Parathyroid adenoma (tissue), 2 donors: ENCODE measurements at regions not wholly inside any gene's neighbourhood (a gene's known extent, or its start where the extent isn't known, plus 50 kb on each side); places are given as distances from the start of the nearest gene placed in this dataset.

Experiments used
- H2AFZ ChIP-seq: fragments of 300-600 bp; sonication (generic); one replicate; pipeline ENCODE4 v1.7.0; 2017; ENCODE audit warnings: antibody characterized with exemption, mild to moderate bottlenecking
- H3K27ac ChIP-seq: fragments of 300-600 bp; sonication (generic); one replicate; pipeline ENCODE4 v1.7.0; 2017
- H3K27me3 ChIP-seq: fragments of 300-600 bp; sonication (generic); one replicate; pipeline ENCODE4 v1.7.0; 2017; ENCODE audit warnings: low read length; ENCODE audit not compliant: control insufficient read depth, insufficient read depth
- H3K36me3 ChIP-seq: fragments of 300-600 bp; sonication (generic); one replicate; pipeline ENCODE4 v1.7.0; 2017; ENCODE audit warnings: low read length; ENCODE audit not compliant: control insufficient read depth, insufficient read depth
- H3K4me1 ChIP-seq: fragments of 300-600 bp; sonication (generic); one replicate; pipeline ENCODE4 v1.7.0; 2017; ENCODE audit warnings: control low read depth
- H3K4me2 ChIP-seq: fragments of 300-600 bp; sonication (generic); one replicate; pipeline ENCODE4 v1.7.0; 2017; ENCODE audit warnings: low read length
- H3K4me3 ChIP-seq: fragments of 300-600 bp; sonication (generic); one replicate; pipeline ENCODE4 v1.7.0; 2017; ENCODE audit warnings: low read depth, low read length
- H3K79me2 ChIP-seq: fragments of 300-600 bp; sonication (generic); one replicate; pipeline ENCODE4 v1.7.0; 2017; ENCODE audit warnings: control low read depth
- H3K9ac ChIP-seq: fragments of 300-600 bp; sonication (generic); one replicate; pipeline ENCODE4 v1.7.0; 2017; ENCODE audit warnings: mild to moderate bottlenecking
- H3K9me3 ChIP-seq: fragments of 300-600 bp; sonication (generic); one replicate; pipeline ENCODE4 v1.7.0; 2017; ENCODE audit warnings: low read length; ENCODE audit not compliant: control insufficient read depth
- TF ChIP-seq, protein P1 (sequence below): fragments of 300-600 bp; sonication (generic); IDR thresholded peaks from one replicate; pipeline ENCODE4 v1.7.0; 2017; ENCODE audit warnings: antibody characterized with exemption, mild to moderate bottlenecking
- donor health status: primary hyperparathyroidism.

DNA sequence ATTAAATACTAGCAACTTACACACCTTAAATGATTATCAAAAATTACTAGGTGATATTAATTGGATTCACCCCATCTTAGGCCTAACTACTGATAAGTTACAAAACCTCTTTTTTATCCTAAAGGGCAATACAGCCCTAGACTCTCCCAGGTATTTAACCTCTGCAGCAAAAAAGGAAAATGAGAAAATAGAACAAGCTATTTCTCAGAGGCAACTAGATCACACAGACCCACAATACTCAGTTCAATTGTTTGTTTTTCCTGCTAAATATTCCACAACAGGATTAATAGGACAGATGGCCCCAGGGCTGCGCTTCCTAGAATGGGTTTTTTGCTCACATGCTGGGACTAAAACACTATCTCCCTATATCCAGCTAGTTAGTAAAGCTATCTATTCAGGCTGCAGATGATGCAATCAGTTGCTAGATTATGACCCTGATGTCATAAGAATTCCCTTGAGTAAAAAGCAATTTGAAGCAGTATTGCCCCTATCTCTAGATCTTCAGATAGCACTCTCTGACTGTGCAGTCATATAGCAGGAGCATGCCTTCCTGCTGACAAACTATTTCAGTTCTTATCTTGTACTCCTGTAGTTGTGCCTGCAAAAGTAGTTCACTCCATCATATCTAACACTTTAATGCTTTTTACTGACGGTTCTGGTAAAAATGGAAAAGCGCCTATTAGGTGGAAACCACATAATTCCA, 1595.5 kb upstream of the TENM4 start:
- Histone ChIP-seq H3K9me3 (no peaks in the 10 kb centered on the region), H3K27me3 (no peaks in the 10 kb centered on the region), H3K4me2 (no peak overlapping the region), H3K79me2 (no peaks in the 10 kb centered on the region), H2AFZ (no peak overlapping the region), H3K36me3 (no peaks in the 10 kb centered on the region), H3K4me1 (no peaks in the 10 kb centered on the region), H3K4me3 (no peak overlapping the region), H3K27ac (no peak overlapping the region), H3K9ac (no peak overlapping the region)
- TF ChIP-seq, protein P1, sequence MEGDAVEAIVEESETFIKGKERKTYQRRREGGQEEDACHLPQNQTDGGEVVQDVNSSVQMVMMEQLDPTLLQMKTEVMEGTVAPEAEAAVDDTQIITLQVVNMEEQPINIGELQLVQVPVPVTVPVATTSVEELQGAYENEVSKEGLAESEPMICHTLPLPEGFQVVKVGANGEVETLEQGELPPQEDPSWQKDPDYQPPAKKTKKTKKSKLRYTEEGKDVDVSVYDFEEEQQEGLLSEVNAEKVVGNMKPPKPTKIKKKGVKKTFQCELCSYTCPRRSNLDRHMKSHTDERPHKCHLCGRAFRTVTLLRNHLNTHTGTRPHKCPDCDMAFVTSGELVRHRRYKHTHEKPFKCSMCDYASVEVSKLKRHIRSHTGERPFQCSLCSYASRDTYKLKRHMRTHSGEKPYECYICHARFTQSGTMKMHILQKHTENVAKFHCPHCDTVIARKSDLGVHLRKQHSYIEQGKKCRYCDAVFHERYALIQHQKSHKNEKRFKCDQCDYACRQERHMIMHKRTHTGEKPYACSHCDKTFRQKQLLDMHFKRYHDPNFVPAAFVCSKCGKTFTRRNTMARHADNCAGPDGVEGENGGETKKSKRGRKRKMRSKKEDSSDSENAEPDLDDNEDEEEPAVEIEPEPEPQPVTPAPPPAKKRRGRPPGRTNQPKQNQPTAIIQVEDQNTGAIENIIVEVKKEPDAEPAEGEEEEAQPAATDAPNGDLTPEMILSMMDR: no peak

DNA sequence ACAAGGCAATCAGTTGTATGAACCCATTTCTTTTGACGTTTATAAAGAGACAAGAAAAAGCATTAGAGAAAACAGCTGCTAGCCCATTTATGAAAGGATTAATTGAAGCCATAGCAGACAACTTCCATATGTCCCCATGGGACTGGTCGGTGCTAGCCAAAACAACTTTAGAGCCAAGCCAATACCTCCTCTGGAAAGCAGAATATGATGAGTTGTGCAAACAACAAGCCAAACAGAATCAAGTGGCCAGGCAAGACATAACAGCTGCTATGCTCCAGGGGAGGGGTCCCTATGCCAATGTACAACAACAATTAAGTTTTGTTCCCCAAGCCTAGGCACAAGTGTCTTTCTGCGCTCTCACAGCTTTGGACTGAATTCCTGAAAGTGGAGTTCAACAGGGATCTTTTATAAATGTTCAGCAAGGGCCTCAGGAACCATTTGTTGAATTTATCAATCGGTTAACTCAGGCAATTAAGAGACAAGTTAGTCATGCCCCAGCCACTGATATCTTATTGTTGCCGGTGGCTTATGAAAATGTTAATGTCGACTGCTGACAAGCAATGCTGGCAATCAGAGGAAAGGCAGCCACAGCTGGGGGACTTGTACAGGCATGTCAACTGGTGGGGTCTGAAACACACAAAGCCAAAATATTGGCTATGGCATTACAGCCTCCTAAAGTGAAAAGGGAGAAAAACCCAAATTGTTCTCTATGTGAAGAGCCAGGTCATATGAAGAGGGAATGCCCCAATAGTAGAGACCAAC, 1593.1 kb upstream of the TENM4 start:
- H2AFZ ChIP-seq: no peak overlapping the region
- no peak overlapping the region for H3K4me3 ChIP-seq
- TF ChIP-seq, protein P1: no peak
- H3K4me2 ChIP-seq: no peak overlapping the region
- no peaks in the 10 kb centered on the region for H3K9me3 ChIP-seq
- no peaks in the 10 kb centered on the region for H3K36me3 ChIP-seq
- no peaks in the 10 kb centered on the region for H3K79me2 ChIP-seq
- no peaks in the 10 kb centered on the region for H3K27me3 ChIP-seq
- H3K27ac ChIP-seq: no peak overlapping the region
- H3K9ac ChIP-seq: no peak overlapping the region
- no peaks in the 10 kb centered on the region for H3K4me1 ChIP-seq

DNA sequence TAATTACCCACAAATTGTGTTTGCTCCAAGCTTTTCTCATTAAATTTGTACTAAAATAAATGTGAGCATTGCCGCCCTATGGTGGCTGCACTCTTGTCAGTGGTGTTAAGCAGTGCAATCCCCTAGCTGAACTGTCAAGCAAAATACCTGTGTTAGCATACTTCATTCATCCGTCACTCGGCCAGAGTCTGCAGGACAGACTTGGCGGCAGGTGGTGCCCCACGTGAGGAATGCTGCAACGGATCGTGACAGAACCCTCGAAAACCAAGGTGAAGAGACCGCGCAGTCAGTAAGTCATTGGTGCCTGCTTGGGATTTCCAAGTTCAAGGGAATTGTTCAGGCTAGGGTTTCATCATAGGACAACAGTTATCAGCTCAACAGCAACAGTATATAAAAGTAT, 1592.1 kb upstream of the TENM4 start:
- H3K4me2 ChIP-seq: no peak overlapping the region
- no peak overlapping the region for H2AFZ ChIP-seq

DNA sequence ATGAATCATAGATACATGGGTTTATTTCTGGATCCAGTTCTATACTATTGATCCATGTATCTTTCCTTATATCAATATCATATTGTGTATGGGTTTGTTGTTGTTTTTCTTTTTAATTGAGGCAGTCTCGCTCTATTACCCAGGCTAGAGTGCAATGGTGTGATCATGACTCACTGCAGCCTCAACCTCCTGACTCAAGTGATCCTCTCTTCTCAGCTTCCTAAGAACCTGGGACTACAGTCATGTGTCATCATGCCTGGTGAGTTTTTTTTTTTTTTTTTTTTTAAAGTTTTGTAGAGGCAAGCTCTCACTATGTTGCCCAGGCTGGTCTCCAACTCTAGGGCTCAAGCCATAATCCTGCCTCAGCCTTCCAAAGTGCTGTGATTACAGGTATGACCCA, 1589.4 kb upstream of the TENM4 start:
- H2AFZ ChIP-seq: no peak overlapping the region
- no peak overlapping the region for H3K4me2 ChIP-seq
- TF ChIP-seq, protein P1: no peak

More for the DNA sequence above, 1592.1 kb upstream of the TENM4 start:
- Histone ChIP-seq H3K4me1 (no peaks in the 10 kb centered on the region), H3K36me3 (no peaks in the 10 kb centered on the region), H3K27me3 (no peaks in the 10 kb centered on the region), H3K27ac (no peak overlapping the region), H3K9me3 (no peaks in the 10 kb centered on the region), H3K9ac (no peak overlapping the region), H3K79me2 (no peaks in the 10 kb centered on the region), H3K4me3 (no peak overlapping the region)
- TF ChIP-seq, protein P1: no peak

More for the DNA sequence above, 1589.4 kb upstream of the TENM4 start:
- no peaks in the 10 kb centered on the region for H3K4me1 ChIP-seq
- no peaks in the 10 kb centered on the region for H3K36me3 ChIP-seq
- H3K79me2 ChIP-seq: no peaks in the 10 kb centered on the region
- H3K27ac ChIP-seq: no peak overlapping the region
- no peaks in the 10 kb centered on the region for H3K9me3 ChIP-seq
- H3K9ac ChIP-seq: no peak overlapping the region
- H3K27me3 ChIP-seq: no peaks in the 10 kb centered on the region
- no peak overlapping the region for H3K4me3 ChIP-seq
